Breast epithelium (tissue), 4 donors: ENCODE measurements at regions not wholly inside any gene's neighbourhood (a gene's known extent, or its start where the extent isn't known, plus 50 kb on each side); places are given as distances from the start of the nearest gene placed in this dataset.

Experiments used
- DNase-seq, 2 donors: peaks; one replicate each; pipeline ENCODE4 v3.0.0-alpha.2; 2019; ENCODE audit warnings: low spot score in 2 of 2
- H3K27ac ChIP-seq, 2 donors: fragments of 200-600 bp; sonication (generic) in 1 of 2; one replicate each; pipeline ENCODE4 v1.5.1; 2016 to 2019; ENCODE audit warnings: mild to moderate bottlenecking in 1 of 2
- H3K27me3 ChIP-seq, 2 donors: fragments of 200-600 bp; sonication (generic) in 1 of 2; one replicate each; pipeline versions ENCODE4 v1.5.1 to v1.6.0; 2017 to 2019; ENCODE audit warnings: control low read depth in 1 of 2, mild to moderate bottlenecking in 1 of 2
- H3K36me3 ChIP-seq: fragments of 200-600 bp; one replicate; pipeline ENCODE4 v1.5.1; 2019
- H3K4me1 ChIP-seq, 2 donors: fragments of 200-600 bp; sonication (generic); one replicate each; pipeline ENCODE4 v1.5.1; 2016 to 2019; ENCODE audit warnings: control low read depth in 1 of 2
- H3K4me3 ChIP-seq, 3 donors: fragments of 200-600 bp; sonication (generic); 1 replicate in 2 of 3; 2 replicates in 1 of 3; pipeline ENCODE4 v1.5.1; 2016 to 2019; ENCODE audit warnings: mild to moderate bottlenecking in 3 of 3, moderate library complexity in 2 of 3
- H3K9me3 ChIP-seq, 2 donors: fragments of 200-600 bp; sonication (generic) in 1 of 2; one replicate each; pipeline ENCODE4 v1.5.1; 2016 to 2019; ENCODE audit warnings: control low read depth in 1 of 2
- POLR2A ChIP-seq: fragments of 450-650 bp; IDR thresholded peaks from one replicate; pipeline ENCODE4 v1.6.1; 2016; ENCODE audit warnings: antibody characterized with exemption, mild to moderate bottlenecking, moderate library complexity
- POLR2AphosphoS5 ChIP-seq, 3 donors: sonication (generic); formaldehyde crosslinking; IDR thresholded peaks; one replicate each; pipeline ENCODE4 v1.6.1; 2017; ENCODE audit warnings: antibody characterized with exemption in 3 of 3
- intact Hi-C: fragments of 100-400 bp; cut with DNase I; formaldehyde crosslinking; loops from one replicate; pipeline ENCODE4 v1.15.1; 2023; ENCODE audit warnings: low total_unique reads
- TF ChIP-seq, protein P1 (sequence below), 3 donors: fragments of 450-650 bp; IDR thresholded peaks; one replicate each; pipeline ENCODE4 v1.5.1; 2016 to 2017; ENCODE audit warnings: antibody characterized with exemption in 3 of 3, mild to moderate bottlenecking in 3 of 3, moderate library complexity in 3 of 3

DNA sequence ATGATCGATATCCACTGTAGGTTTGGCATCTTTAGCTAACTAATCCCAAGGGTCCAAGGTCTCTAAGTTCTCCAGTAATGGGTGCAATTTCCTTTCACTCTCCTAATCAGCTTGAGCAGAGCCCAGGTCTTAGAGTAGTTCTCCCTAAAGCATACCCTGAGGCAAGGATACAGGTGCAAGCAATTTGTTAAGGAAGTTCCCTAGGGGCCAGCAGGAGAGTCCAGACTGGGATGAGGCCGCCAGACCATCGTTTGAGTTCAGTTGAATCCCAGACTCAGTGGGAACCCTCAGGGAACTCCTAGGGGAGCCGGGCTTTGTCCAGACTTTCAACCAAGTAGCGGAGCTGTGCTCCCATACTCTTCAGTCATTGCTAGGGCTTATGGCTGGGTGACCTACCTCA is 835.4 kb upstream of the CDH2 start:
- intact Hi-C loops: no loop called here
- Histone ChIP-seq H3K36me3 (no peaks in the 10 kb centered on the region), H3K9me3 (no peaks in the 10 kb centered on the region), H3K27me3 (no peaks in the 10 kb centered on the region), H3K4me3 (no peak overlapping the region), H3K4me1 (no peaks in the 10 kb centered on the region), H3K27ac (no peak overlapping the region)
- DNase-seq: no peak
- no peak for TF ChIP-seq POLR2AphosphoS5 (IDR thresholded peaks at IDR 0.05)
- TF ChIP-seq, protein P1, sequence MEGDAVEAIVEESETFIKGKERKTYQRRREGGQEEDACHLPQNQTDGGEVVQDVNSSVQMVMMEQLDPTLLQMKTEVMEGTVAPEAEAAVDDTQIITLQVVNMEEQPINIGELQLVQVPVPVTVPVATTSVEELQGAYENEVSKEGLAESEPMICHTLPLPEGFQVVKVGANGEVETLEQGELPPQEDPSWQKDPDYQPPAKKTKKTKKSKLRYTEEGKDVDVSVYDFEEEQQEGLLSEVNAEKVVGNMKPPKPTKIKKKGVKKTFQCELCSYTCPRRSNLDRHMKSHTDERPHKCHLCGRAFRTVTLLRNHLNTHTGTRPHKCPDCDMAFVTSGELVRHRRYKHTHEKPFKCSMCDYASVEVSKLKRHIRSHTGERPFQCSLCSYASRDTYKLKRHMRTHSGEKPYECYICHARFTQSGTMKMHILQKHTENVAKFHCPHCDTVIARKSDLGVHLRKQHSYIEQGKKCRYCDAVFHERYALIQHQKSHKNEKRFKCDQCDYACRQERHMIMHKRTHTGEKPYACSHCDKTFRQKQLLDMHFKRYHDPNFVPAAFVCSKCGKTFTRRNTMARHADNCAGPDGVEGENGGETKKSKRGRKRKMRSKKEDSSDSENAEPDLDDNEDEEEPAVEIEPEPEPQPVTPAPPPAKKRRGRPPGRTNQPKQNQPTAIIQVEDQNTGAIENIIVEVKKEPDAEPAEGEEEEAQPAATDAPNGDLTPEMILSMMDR (IDR thresholded peaks at IDR 0.05): no peak
- TF ChIP-seq POLR2A: no peak

DNA sequence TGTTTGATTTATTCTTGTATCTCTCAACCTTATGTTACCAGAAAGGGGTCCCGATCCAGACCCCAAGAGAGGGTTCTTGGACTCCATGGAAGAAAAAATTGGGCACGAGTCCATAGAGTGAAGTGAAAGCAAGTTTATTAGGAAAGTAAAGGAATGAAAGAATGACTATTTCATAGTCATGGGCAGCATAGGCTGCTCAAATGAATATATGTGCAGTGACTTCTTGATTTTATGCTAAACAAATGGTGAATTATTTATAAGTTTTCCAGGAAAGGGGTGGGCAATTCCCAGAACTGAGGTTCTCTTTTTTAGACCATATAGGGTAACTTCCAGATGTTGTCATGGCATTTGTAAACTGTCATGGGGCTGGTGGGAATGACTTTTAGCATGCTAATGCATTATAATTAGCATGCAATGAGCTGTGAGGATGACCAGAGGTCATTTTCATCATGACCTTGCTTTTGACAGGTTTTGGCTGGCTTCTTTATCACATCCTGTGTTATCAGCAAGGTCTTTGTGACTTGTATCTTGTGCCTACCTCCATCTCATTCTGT is 832.4 kb upstream of the CDH2 start:
- Histone ChIP-seq H3K27me3 (no peaks in the 10 kb centered on the region), H3K4me3 (no peak overlapping the region), H3K36me3 (no peaks in the 10 kb centered on the region), H3K9me3 (no peaks in the 10 kb centered on the region), H3K4me1 (no peaks in the 10 kb centered on the region), H3K27ac (no peak overlapping the region)
- intact Hi-C loops: no loop called here
- DNase-seq: no peak
- TF ChIP-seq POLR2AphosphoS5 (IDR thresholded peaks at IDR 0.05): no peak
- TF ChIP-seq POLR2A: no peak
- TF ChIP-seq, protein P1 (IDR thresholded peaks at IDR 0.05): no peak

DNA sequence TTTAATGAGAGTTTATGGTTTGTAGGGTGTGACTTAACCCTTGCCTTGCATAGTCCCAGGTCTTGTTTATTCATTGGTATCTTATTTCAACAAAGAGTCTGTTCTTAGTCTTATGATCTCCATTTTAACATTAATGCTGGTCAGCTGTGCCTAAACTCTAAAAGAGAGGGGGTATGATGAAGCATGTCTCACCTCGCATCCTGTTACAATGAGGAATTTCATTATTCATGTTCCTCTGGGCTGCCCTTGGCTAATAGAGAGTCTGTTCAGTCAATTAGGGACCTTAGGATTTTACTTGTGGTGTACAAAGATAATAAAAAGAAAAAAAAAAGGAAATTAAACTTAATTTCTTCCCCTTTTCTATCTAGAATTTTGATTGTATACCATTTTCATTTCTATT is 831.9 kb upstream of the CDH2 start:
- DNase-seq: no peak
- Histone ChIP-seq H3K4me1 (no peaks in the 10 kb centered on the region), H3K36me3 (no peaks in the 10 kb centered on the region), H3K4me3 (no peak overlapping the region), H3K27ac (no peak overlapping the region), H3K9me3 (no peaks in the 10 kb centered on the region), H3K27me3 (no peaks in the 10 kb centered on the region)
- no peak for TF ChIP-seq POLR2AphosphoS5 (IDR thresholded peaks at IDR 0.05)
- TF ChIP-seq POLR2A: no peak
- TF ChIP-seq, protein P1 (IDR thresholded peaks at IDR 0.05): no peak
- intact Hi-C loops: no loop called here

DNA sequence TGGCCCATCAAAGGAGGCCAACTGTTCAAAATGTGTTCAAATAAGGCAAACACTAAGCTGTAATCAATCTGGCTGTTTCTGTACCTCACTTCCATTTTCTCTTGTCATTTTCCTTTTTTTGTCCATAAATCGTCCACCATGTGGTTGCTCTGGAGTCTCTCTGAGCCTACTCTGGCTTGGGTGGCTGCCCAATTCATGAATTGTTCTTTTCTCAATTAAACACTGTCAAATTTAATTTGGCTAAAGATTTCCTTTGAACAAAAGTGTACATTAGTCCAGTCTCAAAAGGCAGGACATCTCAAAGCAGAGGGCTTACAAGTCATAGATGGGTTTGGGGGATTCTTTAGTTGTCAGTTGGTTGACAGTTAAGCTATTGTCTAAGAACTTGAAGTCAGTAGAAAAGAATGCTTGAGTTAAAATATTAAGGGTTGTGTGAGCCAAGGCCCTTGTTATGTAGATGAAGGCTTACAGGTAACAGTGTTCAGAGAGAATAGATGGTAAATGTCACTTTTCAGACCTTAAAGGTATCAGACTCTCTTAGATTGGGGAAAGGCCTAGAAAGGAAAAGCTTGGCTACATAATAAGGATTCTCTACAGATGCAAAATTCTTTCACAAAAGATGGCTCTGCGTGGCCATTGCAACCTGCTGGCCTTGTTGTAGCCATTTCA is 831.2 kb upstream of the CDH2 start:
- intact Hi-C loops: no loop called here
- DNase-seq: no peak
- Histone ChIP-seq H3K27ac (no peak overlapping the region), H3K36me3 (no peaks in the 10 kb centered on the region), H3K4me3 (no peak overlapping the region), H3K4me1 (no peaks in the 10 kb centered on the region), H3K9me3 (no peaks in the 10 kb centered on the region), H3K27me3 (no peaks in the 10 kb centered on the region)
- TF ChIP-seq POLR2AphosphoS5 (IDR thresholded peaks at IDR 0.05) (no peak), POLR2A (no peak)
- TF ChIP-seq, protein P1 (IDR thresholded peaks at IDR 0.05): no peak

DNA sequence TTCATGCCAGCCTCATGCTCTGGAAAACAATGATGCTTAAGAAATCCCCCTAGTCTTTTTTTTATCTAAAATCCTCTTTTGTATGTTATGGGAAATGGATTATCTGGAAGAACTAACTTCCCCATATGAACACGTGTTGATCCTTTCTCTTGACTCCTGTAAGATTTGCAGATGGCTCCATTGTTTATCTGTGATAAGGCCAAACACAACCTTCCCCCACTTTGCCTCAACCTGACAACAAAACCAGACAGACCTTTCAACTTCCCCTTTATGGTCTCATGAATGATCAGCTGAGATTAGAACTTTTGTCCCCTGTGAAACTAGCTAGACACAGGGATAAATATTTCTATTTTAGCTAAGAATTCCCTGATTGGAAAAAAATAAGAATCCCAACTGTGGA is 828.0 kb upstream of the CDH2 start:
- no peak for DNase-seq
- TF ChIP-seq POLR2AphosphoS5 (IDR thresholded peaks at IDR 0.05): no peak
- TF ChIP-seq, protein P1 (IDR thresholded peaks at IDR 0.05): no peak
- no peak for TF ChIP-seq POLR2A

More for the DNA sequence above, 828.0 kb upstream of the CDH2 start:
- Histone ChIP-seq H3K27ac (no peak overlapping the region), H3K36me3 (no peaks in the 10 kb centered on the region), H3K27me3 (no peaks in the 10 kb centered on the region), H3K9me3 (no peaks in the 10 kb centered on the region), H3K4me3 (no peak overlapping the region), H3K4me1 (no peaks in the 10 kb centered on the region)
- intact Hi-C loops: no loop called here
